Fibroblast of the conjunctiva (primary cell): ENCODE measurements at regions not wholly inside any gene's neighbourhood (a gene's known extent, or its start where the extent isn't known, plus 50 kb on each side); places are given as distances from the start of the nearest gene placed in this dataset.
"Not testable (repeated sequence)": the region's sequence is repeated elsewhere in the genome, so short reads cannot be mapped to it uniquely, and the experiment has no call there.

Experiments used
- DNase-seq: peaks from one replicate; pipeline ENCODE4 v3.0.0-alpha.2; 2010; ENCODE audit warnings: low read depth

DNA sequence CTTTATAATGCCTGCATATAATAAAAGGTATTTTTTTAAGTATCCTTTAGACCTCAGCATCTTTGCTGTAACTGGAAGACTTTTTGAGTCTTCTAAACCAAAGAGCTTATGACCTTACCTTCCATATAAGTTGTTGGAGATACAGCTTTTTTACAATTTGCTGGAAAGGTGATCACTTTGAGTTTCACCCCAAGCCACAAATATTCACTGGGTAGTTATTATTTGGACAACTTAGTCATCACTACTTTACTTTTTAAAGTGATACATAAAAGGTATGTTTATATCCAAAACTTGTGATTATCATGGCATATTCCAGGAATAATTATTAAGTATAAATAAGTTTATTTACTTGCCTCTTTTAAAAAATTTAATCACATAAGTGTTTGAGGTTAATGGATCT, 246.7 kb upstream of the NRIP1 start:
- DNase-seq: no peak

DNA sequence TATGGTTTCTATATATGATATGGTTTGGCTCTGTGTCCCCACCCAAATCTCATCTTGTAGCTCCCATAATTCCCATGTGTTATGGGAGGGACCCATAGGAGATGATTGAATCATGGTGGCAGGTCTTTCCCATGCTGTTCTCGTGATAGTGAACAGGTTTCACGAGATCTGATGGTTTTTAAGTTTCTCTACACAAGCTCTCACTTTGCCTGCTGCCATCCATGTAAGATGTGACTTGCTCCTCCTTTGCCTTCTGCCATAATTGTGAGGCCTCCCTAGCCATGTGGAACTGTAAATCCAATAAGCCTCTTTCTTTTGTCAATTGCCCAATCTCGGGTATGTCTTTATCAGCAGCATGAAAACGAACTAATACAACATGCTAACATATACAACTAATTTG, 252.2 kb upstream of the NRIP1 start:
- not testable (repeated sequence) for DNase-seq

DNA sequence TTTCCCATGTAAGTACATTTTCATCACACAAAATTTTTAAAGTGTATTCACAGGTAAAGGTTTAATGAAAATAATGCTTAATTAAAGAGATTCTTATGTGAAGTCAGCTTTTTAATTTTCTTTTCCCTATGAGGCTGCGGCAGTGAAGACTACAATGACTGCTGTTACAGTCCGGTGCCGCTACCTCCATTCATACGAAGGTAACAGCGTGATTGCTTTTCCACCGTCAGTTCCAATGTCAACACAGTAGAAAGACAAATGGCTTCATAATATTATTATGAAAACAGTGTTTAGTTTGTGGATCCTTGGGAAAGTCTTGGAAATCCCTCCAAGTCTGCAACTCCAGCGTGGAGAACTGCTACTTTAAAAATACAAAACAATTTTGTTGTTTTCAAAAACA, 254.9 kb upstream of the NRIP1 start:
- no peak for DNase-seq

GRCh38 chr21:15324542-15324941, 259.7 kb upstream of the NRIP1 start:
- no peak for DNase-seq

DNA sequence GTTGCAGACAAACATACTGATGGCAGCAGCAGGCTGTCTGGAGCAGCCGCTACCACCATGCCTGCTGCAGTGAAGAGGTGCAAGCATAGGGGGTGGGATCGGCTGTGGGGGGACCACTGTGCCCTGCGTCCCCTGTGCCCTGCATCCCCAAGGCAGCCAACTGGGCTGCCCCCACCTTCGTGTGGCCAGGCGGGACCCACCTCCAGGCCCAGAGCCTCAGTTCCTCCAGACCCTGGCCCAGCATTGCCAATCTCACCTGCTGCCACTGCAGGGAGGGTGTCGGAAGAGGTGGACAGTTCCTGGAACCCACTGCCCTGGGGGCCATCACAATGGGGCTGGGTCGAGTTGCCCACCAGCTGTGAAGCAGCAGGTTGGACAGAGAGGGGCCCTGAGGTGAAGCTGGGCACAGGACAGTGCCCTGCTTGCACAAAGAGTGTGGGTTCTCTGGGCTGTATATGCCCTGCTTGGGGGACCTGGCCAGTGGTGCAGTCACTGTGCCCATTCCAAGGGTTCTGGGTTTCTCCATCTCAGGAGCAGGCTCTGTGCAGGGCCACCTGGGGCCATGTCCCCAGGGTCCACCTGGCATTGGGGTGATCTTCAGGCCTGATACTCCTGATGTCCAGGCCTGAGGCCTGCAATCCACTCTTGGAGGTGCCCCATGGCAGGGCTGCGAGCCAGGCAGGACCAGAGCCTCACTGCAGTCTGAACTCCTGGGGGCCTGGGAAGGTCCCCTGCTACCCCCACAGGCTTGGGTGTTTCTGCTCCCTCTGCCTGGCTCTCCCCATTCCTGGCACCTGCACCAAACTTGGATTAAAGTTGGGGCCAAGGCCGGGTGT, 261.4 kb upstream of the NRIP1 start:
- no peak for DNase-seq

DNA sequence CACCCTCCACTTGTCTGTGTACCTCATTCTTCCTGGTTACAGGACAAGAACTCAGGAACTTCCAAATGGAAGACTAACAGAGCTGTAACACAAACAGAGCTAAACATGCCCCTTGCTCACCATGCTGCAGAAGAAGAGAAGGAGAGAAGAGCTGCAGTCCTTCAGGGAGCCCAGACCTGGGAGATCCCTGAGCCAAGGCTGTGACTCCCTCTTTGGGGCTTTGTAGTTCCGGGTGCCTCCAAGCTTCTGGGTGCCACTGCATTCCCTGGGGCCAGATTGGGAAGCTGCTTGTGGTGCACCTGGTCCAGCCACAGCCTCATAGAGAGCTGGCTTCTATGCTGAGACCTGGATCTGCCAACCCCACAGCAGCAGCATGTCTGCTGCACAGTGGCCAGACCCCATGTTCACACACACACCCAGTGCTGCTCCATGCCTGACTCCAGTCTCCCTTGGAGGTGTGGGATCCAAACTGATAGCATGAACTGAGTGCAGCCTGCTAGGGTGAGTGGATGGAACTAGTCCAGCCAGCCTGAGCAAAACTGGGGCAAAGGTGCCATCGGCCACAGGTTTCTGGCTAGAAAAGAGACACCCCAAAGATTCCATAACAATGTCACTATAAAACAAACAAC, 263.0 kb upstream of the NRIP1 start:
- no peak for DNase-seq

GRCh38 chr21:15329191-15329590, 264.4 kb upstream of the NRIP1 start:
- DNase-seq: no peak

DNA sequence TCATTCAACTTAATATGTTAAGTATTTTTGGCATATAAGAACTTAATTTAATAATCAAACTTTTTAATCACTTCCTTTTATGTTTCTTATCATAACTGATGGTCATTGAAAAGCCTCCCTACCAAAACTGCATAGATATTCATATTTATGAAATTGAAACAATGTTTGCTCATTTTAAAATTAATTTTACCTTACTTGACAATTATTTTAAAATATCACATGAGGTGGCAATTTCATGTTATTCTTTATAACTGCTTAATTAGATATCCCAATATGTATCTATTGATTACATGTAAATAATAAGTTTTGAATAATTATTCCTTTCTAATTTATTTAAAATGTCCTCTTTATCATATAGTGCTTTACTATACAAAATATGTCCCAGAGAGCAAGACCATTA, 266.1 kb upstream of the NRIP1 start:
- no peak for DNase-seq

DNA sequence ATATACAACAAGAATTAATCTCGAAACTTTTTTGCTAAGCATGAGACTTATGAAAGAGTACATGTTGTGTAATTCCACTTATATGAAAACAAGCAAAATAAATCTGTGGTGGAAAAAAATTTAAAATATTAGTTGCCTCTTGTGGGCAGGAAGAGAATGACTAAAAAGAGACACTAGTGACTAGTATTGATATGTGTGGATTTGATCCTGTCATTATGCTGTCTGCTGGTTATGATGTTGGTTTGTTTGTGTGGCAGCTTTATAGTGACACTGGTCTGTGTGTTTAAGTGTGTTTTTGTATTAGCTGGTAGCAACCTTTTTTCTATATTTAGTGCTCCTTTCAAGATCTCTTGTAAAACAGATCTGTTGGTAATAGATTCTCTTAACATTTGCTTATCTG, 267.8 kb upstream of the NRIP1 start:
- no peak for DNase-seq

DNA sequence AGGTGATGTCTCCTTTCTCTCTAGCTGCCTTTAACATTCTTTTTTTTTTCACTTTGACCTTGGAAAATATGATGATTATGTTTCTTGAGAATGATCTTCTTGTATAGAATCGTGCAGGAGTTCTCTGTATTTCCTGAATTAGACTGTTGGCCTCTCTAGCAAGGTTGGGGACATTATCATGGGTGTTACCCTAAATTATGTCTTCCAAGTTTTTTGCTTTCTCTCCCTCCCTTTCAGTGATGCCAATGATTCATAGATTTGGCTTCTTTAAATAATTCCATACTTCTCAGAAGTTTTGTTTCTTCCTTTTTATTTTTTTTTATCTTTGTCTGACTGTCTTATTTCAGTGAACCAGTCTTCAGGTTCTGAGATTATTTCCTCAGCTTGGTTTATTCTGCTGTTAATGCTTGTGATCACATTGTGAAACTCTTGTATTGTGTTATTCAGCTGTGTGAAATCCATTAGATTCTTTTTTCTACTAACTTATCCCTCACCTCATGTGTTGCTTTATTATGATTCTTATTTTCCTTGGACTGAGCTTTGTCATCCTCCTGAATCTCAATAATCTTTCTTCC, 268.4 kb upstream of the NRIP1 start:
- no peak for DNase-seq

- DNase-seq: no peak
Measured at GRCh38 chr21:15333951-15334350, 269.2 kb upstream of the NRIP1 start.

GRCh38 chr21:15343066-15343465, 278.3 kb upstream of the NRIP1 start:
- DNase-seq: no peak

- DNase-seq: no peak
Measured at GRCh38 chr21:15352009-15352408, 287.2 kb upstream of the NRIP1 start.

DNA sequence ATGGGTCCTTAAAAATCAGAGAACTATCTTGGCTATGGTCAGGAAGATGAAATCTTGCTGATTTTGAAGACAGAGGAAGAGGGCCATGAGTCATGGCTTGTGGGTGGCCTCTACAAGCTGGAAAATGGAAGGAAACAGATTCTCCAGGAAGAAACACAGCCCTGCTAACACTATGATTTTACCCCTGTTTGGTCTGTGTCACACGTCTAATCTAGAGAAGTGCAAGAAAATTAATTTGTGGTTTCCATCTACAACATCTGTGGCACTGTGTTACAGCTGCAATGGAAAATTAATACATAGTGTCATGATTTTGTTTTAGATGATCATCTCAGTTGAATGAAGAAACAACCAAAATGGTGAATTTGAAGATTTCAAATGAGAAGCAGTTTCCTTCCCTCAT, 288.7 kb upstream of the NRIP1 start:
- DNase-seq: no peak

DNA sequence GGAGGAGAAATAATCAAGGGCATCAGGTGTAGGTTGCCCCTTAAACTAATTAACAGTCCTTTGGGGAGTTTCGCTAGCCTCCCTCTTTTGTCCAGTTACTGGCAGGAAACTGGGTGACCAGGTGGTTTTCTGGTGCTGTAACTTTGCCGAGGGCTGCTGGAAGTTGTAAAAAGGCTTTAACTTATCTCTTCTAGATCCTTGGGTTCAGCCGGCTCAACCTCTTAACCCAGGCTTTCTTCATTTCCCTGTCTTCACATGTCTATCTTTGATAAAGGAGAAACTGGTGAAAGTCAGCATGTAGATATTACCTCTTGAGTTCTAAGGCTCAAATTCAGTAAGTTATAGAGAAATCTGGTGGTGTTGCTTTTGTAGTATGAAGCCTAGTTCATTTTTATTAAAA, 289.7 kb upstream of the NRIP1 start:
- no peak for DNase-seq

GRCh38 chr21:15355066-15355465, 290.3 kb upstream of the NRIP1 start:
- DNase-seq: no peak

DNA sequence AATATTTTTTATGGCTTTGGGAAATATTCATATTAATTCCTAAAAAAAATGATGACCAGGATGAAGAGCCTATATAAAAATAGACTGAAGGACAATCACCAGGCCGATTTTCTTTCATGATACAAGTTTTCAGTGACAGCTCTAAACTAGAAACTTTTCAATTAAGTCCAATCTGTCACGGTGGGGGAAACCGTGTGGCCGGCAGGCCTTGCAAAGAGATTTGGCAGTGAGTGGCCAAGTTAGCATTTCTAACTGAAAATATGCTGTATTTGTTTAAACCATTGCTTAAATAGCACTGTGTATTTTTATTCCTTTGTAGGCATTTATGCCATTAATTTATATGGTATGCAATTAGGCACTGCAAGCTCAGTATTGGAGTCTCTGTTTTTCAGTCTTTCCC, 294.5 kb upstream of the NRIP1 start:
- DNase-seq: no peak

DNA sequence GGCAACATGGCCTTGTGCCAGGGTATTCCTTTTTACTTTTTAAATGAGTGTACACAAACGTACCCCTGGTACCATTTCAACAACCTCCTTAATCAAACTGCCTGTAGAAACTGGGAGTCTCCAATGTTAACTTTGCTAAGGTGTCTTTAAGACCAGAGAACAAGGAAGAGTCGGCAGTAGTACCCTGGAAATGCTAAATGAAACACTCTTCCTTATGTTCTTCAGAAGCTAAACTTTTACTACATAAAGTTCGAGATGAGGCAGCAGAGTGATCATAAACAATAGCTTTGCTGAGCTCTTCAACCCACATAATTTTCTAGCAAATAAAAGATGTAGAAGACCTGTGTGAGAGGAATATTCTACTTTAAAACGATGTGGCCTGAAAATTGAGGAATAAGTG, 297.7 kb upstream of the NRIP1 start:
- DNase-seq: no peak

GRCh38 chr21:15363921-15364320, 299.1 kb upstream of the NRIP1 start:
- no peak for DNase-seq

- DNase-seq: no peak
Measured at GRCh38 chr21:15365751-15366392, 301.1 kb upstream of the NRIP1 start.

DNA sequence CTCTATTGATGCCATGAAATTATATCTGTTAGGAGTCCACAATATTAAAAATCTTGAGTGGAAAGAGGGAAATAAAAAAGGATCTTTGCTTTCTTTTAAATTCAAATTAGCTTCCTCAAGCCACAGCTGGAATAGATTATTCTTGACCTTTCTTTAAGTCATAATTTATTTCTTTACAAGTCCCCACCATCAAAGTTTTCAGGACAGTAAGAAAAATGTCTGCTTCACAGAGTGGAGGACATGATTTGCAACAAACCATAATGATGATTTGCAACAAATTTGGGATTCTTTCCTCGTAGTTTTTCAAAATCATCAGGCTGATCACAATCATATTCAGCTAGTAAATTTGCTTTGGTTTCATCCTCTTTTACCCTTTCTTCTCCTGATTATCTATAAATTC, 301.8 kb upstream of the NRIP1 start:
- DNase-seq: no peak

DNA sequence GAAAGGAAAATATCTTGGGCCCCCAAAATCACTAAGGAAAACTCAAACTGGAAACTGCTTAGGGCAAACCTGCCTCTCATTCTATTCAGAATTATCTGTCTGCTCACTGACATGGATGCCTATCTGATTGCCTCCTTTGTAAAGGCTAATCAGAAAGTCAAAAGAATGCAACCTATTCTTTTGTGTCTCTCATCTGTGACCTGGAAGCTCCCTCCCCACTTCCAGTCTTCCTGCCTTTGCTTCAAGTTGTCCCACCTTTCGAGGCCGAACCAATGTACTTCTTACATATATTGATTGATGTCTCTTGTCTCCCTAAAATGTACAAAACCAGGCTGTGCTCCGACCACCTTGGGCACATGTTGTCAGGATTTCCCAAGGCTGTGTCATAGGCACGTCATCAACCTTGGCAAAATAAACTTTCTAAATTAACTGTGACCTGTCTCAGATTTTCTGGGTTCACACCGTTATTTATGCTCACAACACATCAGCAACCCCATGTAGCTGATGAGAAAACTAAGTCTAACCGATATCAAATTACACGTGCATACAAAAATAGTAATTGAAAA, 302.3 kb upstream of the NRIP1 start:
- DNase-seq: no peak
